WTC11 (cell line): ENCODE measurements at regions not wholly inside any gene's neighbourhood (a gene's known extent, or its start where the extent isn't known, plus 50 kb on each side); places are given as distances from the start of the nearest gene placed in this dataset.

Experiments used
- ATAC-seq: fragments of 200-7000 bp; cut with Tn5 transposase; 2 replicates; pipeline ENCODE4 v1.10.0; 2021; ENCODE audit warnings: mild to moderate bottlenecking, moderate library complexity
- CTCF ChIA-PET: fragments of 300-600 bp; sonication (Branson Sonifier 250); formaldehyde crosslinking; loops from one replicate; lab custom pipeline; 2021; ENCODE audit warnings: antibody characterized with exemption; lab: Charles Lee
- POLR2A ChIA-PET: fragments of 350-600 bp; sonication (Branson Sonifier 250); formaldehyde crosslinking; loops from one replicate; lab custom pipeline; 2021; ENCODE audit warnings: antibody characterized with exemption; lab: Charles Lee
- DNase-seq: peaks from one replicate; pipeline ENCODE4 v3.0.0; 2021; ENCODE audit warnings: low spot score
- H3K27ac Mint-ChIP-seq: 2 replicates; pipeline ENCODE4 v1.8.0; 2021; ENCODE audit warnings: mixed read lengths
- H3K27me3 Mint-ChIP-seq: 2 replicates; pipeline ENCODE4 v1.8.0; 2021; ENCODE audit warnings: low read depth, mild to moderate bottlenecking, moderate library complexity, mixed read lengths
- H3K36me3 Mint-ChIP-seq: 2 replicates; pipeline ENCODE4 v1.8.0; 2021; ENCODE audit warnings: mixed read lengths
- H3K4me1 Mint-ChIP-seq: 2 replicates; pipeline ENCODE4 v1.8.0; 2022; ENCODE audit warnings: mixed read lengths
- H3K4me3 Mint-ChIP-seq: 2 replicates; pipeline ENCODE4 v1.8.0; 2021; ENCODE audit warnings: mild to moderate bottlenecking, moderate library complexity, mixed read lengths
- H3K9me3 Mint-ChIP-seq: 2 replicates; pipeline ENCODE4 v1.8.0; 2021; ENCODE audit warnings: mixed read lengths
- EMX1 ChIP-seq: fragments of 250-450 bp; sonication (Bioruptor Pico); IDR thresholded peaks from 2 replicates; pipeline ENCODE4 v1.8.0; 2021; ENCODE audit warnings: mild to moderate bottlenecking
- ETV6 ChIP-seq: sonication (generic); formaldehyde crosslinking; IDR thresholded peaks from 2 replicates; pipeline ENCODE4 v1.8.1; 2022; ENCODE audit warnings: mild to moderate bottlenecking, missing genetic modification reagents
- FOXK1 ChIP-seq: sonication (generic); formaldehyde crosslinking; IDR thresholded peaks from 2 replicates; pipeline ENCODE4 v1.8.0; 2022; ENCODE audit warnings: mild to moderate bottlenecking, moderate library complexity, missing genetic modification reagents
- JAZF1 ChIP-seq: fragments of 250-450 bp; sonication (Bioruptor Pico); IDR thresholded peaks from 2 replicates; pipeline ENCODE4 v1.9.0; 2021; ENCODE audit warnings: moderate library complexity, mild to moderate bottlenecking, inconsistent platforms
- NFE2L1 ChIP-seq: sonication (generic); formaldehyde crosslinking; IDR thresholded peaks from 2 replicates; pipeline ENCODE4 v1.8.1; 2023; ENCODE audit warnings: missing genetic modification reagents
- RORB ChIP-seq: fragments of 250-450 bp; sonication (Bioruptor Pico); IDR thresholded peaks from 2 replicates; pipeline ENCODE4 v1.9.0; 2021; ENCODE audit warnings: mild to moderate bottlenecking
- TEAD1 ChIP-seq: sonication (generic); formaldehyde crosslinking; IDR thresholded peaks from 2 replicates; pipeline ENCODE4 v1.8.0; 2022; ENCODE audit warnings: mild to moderate bottlenecking, missing genetic modification reagents
- TEAD4 ChIP-seq: sonication (generic); formaldehyde crosslinking; IDR thresholded peaks from 2 replicates; pipeline ENCODE4 v1.8.0; 2022; ENCODE audit warnings: mild to moderate bottlenecking, missing genetic modification reagents
- ZBTB21 ChIP-seq: sonication (generic); formaldehyde crosslinking; IDR thresholded peaks from 2 replicates; pipeline ENCODE4 v1.8.1; 2023; ENCODE audit warnings: mild to moderate bottlenecking, missing genetic modification reagents, borderline replicate concordance
- ZNF121 ChIP-seq: sonication (generic); formaldehyde crosslinking; IDR thresholded peaks from 2 replicates; pipeline ENCODE4 v1.8.0; 2023; ENCODE audit warnings: missing genetic modification reagents
- ZNF219 ChIP-seq: sonication (generic); formaldehyde crosslinking; IDR thresholded peaks from 2 replicates; pipeline ENCODE4 v1.8.0; 2023; ENCODE audit warnings: missing genetic modification reagents, mild to moderate bottlenecking, borderline replicate concordance
- ZNF396 ChIP-seq: fragments of 250-450 bp; sonication (Bioruptor Pico); IDR thresholded peaks from 2 replicates; pipeline ENCODE4 v1.8.0; 2021; ENCODE audit warnings: mild to moderate bottlenecking, moderate library complexity, borderline replicate concordance
- ZNF423 ChIP-seq: fragments of 250-450 bp; sonication (Bioruptor Pico); IDR thresholded peaks from 2 replicates; pipeline ENCODE4 v2.1.2; 2022; ENCODE audit warnings: mild to moderate bottlenecking, moderate library complexity
- TF ChIP-seq, protein P1 (sequence below): fragments of 250-450 bp; sonication (Bioruptor Pico); IDR thresholded peaks from 2 replicates; pipeline ENCODE4 v1.9.0; 2021; ENCODE audit warnings: mild to moderate bottlenecking
- TF ChIP-seq, protein P2 (sequence below): sonication (generic); formaldehyde crosslinking; conservative IDR thresholded peaks from 2 replicates; pipeline ENCODE4 v1.8.1; 2022; ENCODE audit warnings: mild to moderate bottlenecking, missing genetic modification reagents
- TF ChIP-seq, protein P3 (sequence below): sonication (generic); formaldehyde crosslinking; IDR thresholded peaks from 2 replicates; pipeline ENCODE4 v1.8.0; 2023; ENCODE audit warnings: mild to moderate bottlenecking, missing genetic modification reagents
- TF ChIP-seq, protein P4 (sequence below): sonication (generic); formaldehyde crosslinking; IDR thresholded peaks from 2 replicates; pipeline ENCODE4 v1.8.0; 2022; ENCODE audit warnings: mild to moderate bottlenecking, missing genetic modification reagents
- TF ChIP-seq, protein P5 (sequence below): fragments of 250-450 bp; sonication (Bioruptor Pico); IDR thresholded peaks from 2 replicates; pipeline ENCODE4 v1.9.0; 2021; ENCODE audit warnings: moderate library complexity, mild to moderate bottlenecking, inconsistent platforms, borderline replicate concordance
- TF ChIP-seq, protein P6 (sequence below): sonication (generic); formaldehyde crosslinking; IDR thresholded peaks from 2 replicates; pipeline ENCODE4 v1.8.1; 2023; ENCODE audit warnings: mild to moderate bottlenecking, missing genetic modification reagents, moderate library complexity
- TF ChIP-seq, protein P7 (sequence below): sonication (generic); formaldehyde crosslinking; IDR thresholded peaks from 2 replicates; pipeline ENCODE4 v1.8.1; 2023; ENCODE audit warnings: mild to moderate bottlenecking, moderate library complexity, missing genetic modification reagents
- TF ChIP-seq, protein P8 (sequence below): sonication (generic); formaldehyde crosslinking; IDR thresholded peaks from 2 replicates; pipeline ENCODE4 v1.8.1; 2022; ENCODE audit warnings: low read depth, mild to moderate bottlenecking, moderate library complexity, missing genetic modification reagents, borderline replicate concordance

DNA sequence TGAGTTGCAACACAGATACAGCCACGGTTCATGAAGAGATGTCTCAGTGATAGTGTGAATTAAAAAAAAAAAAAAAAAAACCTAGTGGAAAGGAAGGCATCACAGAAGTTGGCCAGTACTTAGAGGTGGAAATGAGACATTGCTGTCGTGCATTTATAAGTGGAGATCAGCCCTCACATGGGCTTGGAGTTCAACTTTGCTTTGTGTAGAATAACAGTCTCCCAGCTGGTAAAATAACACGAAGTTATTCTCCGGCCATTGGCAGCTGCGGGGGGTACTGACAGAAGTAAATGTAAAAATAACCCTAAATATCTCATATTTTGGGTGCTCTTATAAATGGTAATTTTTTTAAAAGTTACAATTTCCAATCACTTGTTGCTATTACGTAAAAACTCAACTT lies 98.8 kb upstream of the TMEM18 start:
- POLR2A ChIA-PET, result no interaction called here
- TF ChIP-seq ZNF396 (CRISPR knock-in tag) (no peak), ZNF121 (CRISPR knock-in tag) (no peak), ZBTB21 (CRISPR knock-in tag) (no peak), EMX1 (CRISPR knock-in tag) (no peak), RORB (CRISPR knock-in tag) (no peak), ZNF219 (CRISPR knock-in tag) (no peak), JAZF1 (CRISPR knock-in tag) (no peak)
- TF ChIP-seq, protein P1, sequence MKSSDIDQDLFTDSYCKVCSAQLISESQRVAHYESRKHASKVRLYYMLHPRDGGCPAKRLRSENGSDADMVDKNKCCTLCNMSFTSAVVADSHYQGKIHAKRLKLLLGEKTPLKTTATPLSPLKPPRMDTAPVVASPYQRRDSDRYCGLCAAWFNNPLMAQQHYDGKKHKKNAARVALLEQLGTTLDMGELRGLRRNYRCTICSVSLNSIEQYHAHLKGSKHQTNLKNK, result no peak
- TF ChIP-seq, protein P2, sequence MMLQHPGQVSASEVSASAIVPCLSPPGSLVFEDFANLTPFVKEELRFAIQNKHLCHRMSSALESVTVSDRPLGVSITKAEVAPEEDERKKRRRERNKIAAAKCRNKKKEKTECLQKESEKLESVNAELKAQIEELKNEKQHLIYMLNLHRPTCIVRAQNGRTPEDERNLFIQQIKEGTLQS (CRISPR knock-in tag), result no peak
- TF ChIP-seq, protein P3, sequence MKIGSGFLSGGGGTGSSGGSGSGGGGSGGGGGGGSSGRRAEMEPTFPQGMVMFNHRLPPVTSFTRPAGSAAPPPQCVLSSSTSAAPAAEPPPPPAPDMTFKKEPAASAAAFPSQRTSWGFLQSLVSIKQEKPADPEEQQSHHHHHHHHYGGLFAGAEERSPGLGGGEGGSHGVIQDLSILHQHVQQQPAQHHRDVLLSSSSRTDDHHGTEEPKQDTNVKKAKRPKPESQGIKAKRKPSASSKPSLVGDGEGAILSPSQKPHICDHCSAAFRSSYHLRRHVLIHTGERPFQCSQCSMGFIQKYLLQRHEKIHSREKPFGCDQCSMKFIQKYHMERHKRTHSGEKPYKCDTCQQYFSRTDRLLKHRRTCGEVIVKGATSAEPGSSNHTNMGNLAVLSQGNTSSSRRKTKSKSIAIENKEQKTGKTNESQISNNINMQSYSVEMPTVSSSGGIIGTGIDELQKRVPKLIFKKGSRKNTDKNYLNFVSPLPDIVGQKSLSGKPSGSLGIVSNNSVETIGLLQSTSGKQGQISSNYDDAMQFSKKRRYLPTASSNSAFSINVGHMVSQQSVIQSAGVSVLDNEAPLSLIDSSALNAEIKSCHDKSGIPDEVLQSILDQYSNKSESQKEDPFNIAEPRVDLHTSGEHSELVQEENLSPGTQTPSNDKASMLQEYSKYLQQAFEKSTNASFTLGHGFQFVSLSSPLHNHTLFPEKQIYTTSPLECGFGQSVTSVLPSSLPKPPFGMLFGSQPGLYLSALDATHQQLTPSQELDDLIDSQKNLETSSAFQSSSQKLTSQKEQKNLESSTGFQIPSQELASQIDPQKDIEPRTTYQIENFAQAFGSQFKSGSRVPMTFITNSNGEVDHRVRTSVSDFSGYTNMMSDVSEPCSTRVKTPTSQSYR (CRISPR knock-in tag), result no peak
- H3K9me3 Mint-ChIP-seq, result peaks cover 6% of the 10 kb centered on the region
- ATAC-seq (no peak), DNase-seq (no peak)
- H3K36me3 Mint-ChIP-seq, result no peaks in the 10 kb centered on the region
- peaks cover 50% of the 10 kb centered on the region for H3K4me1 Mint-ChIP-seq
- peaks cover 6% of the 10 kb centered on the region for H3K27me3 Mint-ChIP-seq
- H3K27ac Mint-ChIP-seq, result no peak overlapping the region
- CTCF ChIA-PET, result interaction anchor here (1.1 kb wide), 1 partner anchor 60 kb away, joined by 4 read pairs; no protein-coding TSS in a partner anchor
- H3K4me3 Mint-ChIP-seq, result no peak overlapping the region

DNA sequence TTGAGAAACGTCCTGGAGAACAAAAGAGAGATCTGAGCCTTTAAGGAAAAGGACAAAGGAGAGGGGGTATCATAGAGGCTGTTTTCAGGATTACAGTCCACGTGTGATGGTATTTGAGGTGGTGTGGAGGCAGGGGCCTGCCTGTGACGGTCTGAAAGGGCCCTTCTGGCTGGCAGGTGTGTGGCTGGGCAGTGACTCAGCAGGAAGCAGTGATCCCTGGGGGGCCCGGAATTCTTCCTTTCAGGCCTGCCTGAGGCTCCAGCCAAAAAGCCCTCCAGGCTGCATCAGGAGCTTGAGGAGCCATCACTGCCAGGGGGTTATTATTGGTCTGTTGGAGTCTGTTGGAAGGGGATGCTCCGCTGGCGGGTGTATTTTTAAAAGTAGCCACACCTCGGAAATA lies 97.2 kb upstream of the TMEM18 start:
- H3K4me3 Mint-ChIP-seq, result no peak overlapping the region
- POLR2A ChIA-PET, result no interaction called here

More for the DNA sequence above, 97.2 kb upstream of the TMEM18 start:
- ATAC-seq (peak; percentile 79), DNase-seq (peak; percentile 66)
- H3K4me1 Mint-ChIP-seq, result peaks cover 42% of the 10 kb centered on the region
- CTCF ChIA-PET, result interaction anchor here (1.0 to 1.9 kb wide), 3 partner anchors 34 to 59 kb away, joined by 3 to 8 read pairs (median 4); no protein-coding TSS in a partner anchor
- peaks cover 8% of the 10 kb centered on the region; the same call in 1 of the 2 replicates for H3K9me3 Mint-ChIP-seq
- TF ChIP-seq RORB (CRISPR knock-in tag) (no peak), TEAD4 (no peak), FOXK1 (CRISPR knock-in tag) (0 out of 2 replicates have a peak, but pooled peaks have one; percentile 15), NFE2L1 (CRISPR knock-in tag) (peak; percentile 96), ETV6 (CRISPR knock-in tag) (peak; percentile 55; the same call in 1 of the 2 replicates), ZNF423 (CRISPR knock-in tag) (peak; percentile 95), TEAD1 (CRISPR knock-in tag) (peak; percentile 47; the same call in 1 of the 2 replicates)
- TF ChIP-seq, protein P4, sequence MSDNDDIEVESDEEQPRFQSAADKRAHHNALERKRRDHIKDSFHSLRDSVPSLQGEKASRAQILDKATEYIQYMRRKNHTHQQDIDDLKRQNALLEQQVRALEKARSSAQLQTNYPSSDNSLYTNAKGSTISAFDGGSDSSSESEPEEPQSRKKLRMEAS (CRISPR knock-in tag), result peak; percentile 36; the same call in 1 of the 2 replicates
- TF ChIP-seq, protein P5, sequence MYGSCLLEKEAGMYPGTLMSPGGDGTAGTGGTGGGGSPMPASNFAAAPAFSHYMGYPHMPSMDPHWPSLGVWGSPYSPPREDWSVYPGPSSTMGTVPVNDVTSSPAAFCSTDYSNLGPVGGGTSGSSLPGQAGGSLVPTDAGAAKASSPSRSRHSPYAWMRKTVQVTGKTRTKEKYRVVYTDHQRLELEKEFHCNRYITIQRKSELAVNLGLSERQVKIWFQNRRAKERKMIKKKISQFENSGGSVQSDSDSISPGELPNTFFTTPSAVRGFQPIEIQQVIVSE, result no peak
- TF ChIP-seq, protein P3 (CRISPR knock-in tag), result no peak
- TF ChIP-seq, protein P6, sequence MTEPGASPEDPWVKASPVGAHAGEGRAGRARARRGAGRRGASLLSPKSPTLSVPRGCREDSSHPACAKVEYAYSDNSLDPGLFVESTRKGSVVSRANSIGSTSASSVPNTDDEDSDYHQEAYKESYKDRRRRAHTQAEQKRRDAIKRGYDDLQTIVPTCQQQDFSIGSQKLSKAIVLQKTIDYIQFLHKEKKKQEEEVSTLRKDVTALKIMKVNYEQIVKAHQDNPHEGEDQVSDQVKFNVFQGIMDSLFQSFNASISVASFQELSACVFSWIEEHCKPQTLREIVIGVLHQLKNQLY (CRISPR knock-in tag), result no peak
- TF ChIP-seq, protein P7, sequence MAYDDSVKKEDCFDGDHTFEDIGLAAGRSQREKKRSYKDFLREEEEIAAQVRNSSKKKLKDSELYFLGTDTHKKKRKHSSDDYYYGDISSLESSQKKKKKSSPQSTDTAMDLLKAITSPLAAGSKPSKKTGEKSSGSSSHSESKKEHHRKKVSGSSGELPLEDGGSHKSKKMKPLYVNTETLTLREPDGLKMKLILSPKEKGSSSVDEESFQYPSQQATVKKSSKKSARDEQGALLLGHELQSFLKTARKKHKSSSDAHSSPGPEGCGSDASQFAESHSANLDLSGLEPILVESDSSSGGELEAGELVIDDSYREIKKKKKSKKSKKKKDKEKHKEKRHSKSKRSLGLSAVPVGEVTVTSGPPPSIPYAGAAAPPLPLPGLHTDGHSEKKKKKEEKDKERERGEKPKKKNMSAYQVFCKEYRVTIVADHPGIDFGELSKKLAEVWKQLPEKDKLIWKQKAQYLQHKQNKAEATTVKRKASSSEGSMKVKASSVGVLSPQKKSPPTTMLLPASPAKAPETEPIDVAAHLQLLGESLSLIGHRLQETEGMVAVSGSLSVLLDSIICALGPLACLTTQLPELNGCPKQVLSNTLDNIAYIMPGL (CRISPR knock-in tag), result no peak
- TF ChIP-seq, protein P8, sequence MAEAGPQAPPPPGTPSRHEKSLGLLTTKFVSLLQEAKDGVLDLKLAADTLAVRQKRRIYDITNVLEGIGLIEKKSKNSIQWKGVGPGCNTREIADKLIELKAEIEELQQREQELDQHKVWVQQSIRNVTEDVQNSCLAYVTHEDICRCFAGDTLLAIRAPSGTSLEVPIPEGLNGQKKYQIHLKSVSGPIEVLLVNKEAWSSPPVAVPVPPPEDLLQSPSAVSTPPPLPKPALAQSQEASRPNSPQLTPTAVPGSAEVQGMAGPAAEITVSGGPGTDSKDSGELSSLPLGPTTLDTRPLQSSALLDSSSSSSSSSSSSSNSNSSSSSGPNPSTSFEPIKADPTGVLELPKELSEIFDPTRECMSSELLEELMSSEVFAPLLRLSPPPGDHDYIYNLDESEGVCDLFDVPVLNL (CRISPR knock-in tag), result no peak
- peak overlapping the region; percentile 43 for H3K27ac Mint-ChIP-seq
- peaks cover 4% of the 10 kb centered on the region for H3K27me3 Mint-ChIP-seq
- no peaks in the 10 kb centered on the region for H3K36me3 Mint-ChIP-seq
